ENCODE measurements at regions not wholly inside any gene's neighbourhood (a gene's known extent, or its start where the extent isn't known, plus 50 kb on each side); places are given as distances from the start of the nearest gene placed in this dataset.

- TF ChIP-seq ZBTB11 (tag by site-specific recombination; conservative IDR thresholded peaks at IDR 0.05; ENCODE audit: low read depth) (no peak; the same call in 1 of the 2 replicates), ZNF549 (tag by site-specific recombination; IDR thresholded peaks at IDR 0.05) (no peak), ELK4 (IDR thresholded peaks at IDR 0.05; ENCODE audit: borderline replicate concordance, low read depth, low read length) (no peak), AEBP2 (tag by site-specific recombination; IDR thresholded peaks at IDR 0.05; ENCODE audit: borderline replicate concordance) (no peak), ZNF350 (tag by site-specific recombination; IDR thresholded peaks at IDR 0.05) (no peak), ZBTB49 (tag by site-specific recombination; IDR thresholded peaks at IDR 0.05; ENCODE audit: low read depth) (no peak), ZNF626 (tag by site-specific recombination; IDR thresholded peaks at IDR 0.05) (no peak), OSR2 (tag by site-specific recombination; IDR thresholded peaks at IDR 0.05) (no peak)
These were observed 182.0 kb upstream of the SERP2 start (continued) for GRCh38 chr13:44191504-44192171.

GRCh38 chr13:44193731-44194130 is 179.9 kb upstream of the SERP2 start:
- Histone ChIP-seq H3K36me3 (ENCODE audit: control insufficient read depth in 2 of 2, insufficient read depth in 1 of 2, low read length in 2 of 2) (no peaks in the 10 kb centered on the region), H3K27ac (ENCODE audit: extremely low read depth, low read depth, low read length) (no peak overlapping the region), H3K4me1 (ENCODE audit: control insufficient read depth, insufficient read depth, low read length) (no peaks in the 10 kb centered on the region; the same call in 1 of the 2 replicates), H3K4me3 (ENCODE audit: low read depth, low read length) (no peak overlapping the region), H3K9me3 (ENCODE audit: control insufficient read depth, insufficient read depth, low read depth, low read length) (no peaks in the 10 kb centered on the region)
- ChIA-PET CTCF (interaction anchor here (1.0 kb wide), 1 partner anchor 16 kb away, joined by 3 read pairs; no protein-coding TSS in a partner anchor), POLR2A (no interaction called here)
- TF ChIP-seq ZNF544 (tag by site-specific recombination; IDR thresholded peaks at IDR 0.05) (no peak), CTCF (tag by site-specific recombination; IDR thresholded peaks at IDR 0.05) (no peak), ZNF10 (tag by site-specific recombination; IDR thresholded peaks at IDR 0.05) (no peak), ZNF140 (tag by site-specific recombination; IDR thresholded peaks at IDR 0.05) (no peak), BCL11A (tag by site-specific recombination; IDR thresholded peaks at IDR 0.05; ENCODE audit: low read depth) (no peak), ZNF654 (tag by site-specific recombination; IDR thresholded peaks at IDR 0.05; ENCODE audit: low read depth) (no peak), ZNF660 (tag by site-specific recombination; IDR thresholded peaks at IDR 0.05) (no peak), RBAK (tag by site-specific recombination; IDR thresholded peaks at IDR 0.05) (no peak), ZNF175 (tag by site-specific recombination; IDR thresholded peaks at IDR 0.05) (no peak), ZNF623 (tag by site-specific recombination; IDR thresholded peaks at IDR 0.05) (no peak), ZNF341 (tag by site-specific recombination; IDR thresholded peaks at IDR 0.05; ENCODE audit: low read depth) (no peak), TRIM28 (IDR thresholded peaks at IDR 0.05; ENCODE audit: borderline replicate concordance, low read length) (no peak), ZNF747 (tag by site-specific recombination; IDR thresholded peaks at IDR 0.05) (no peak), BCL6B (tag by site-specific recombination; IDR thresholded peaks at IDR 0.05) (no peak), GLI4 (tag by site-specific recombination; IDR thresholded peaks at IDR 0.05) (no peak), ZNF558 (tag by site-specific recombination; IDR thresholded peaks at IDR 0.05) (no peak)
